CD4-positive, alpha-beta T cell treated with Interleukin-15 for 1 hour (primary cell): ENCODE measurements at regions not wholly inside any gene's neighbourhood (a gene's known extent, or its start where the extent isn't known, plus 50 kb on each side); places are given as distances from the start of the nearest gene placed in this dataset.
"Not testable (repeated sequence)": the region's sequence is repeated elsewhere in the genome, so short reads cannot be mapped to it uniquely, and the experiment has no call there.

Source experiments
- DNase-seq: peaks from one replicate; pipeline ENCODE4 v3.0.0-alpha.2; 2020

GRCh38 chr5:101611039-101611438 lies 685.0 kb downstream of the SLCO4C1 start:
- no peak for DNase-seq

- no peak for DNase-seq
Observed at GRCh38 chr5:101608322-101608721, 687.8 kb downstream of the SLCO4C1 start.

GRCh38 chr5:101605700-101606099 lies 690.4 kb downstream of the SLCO4C1 start:
- DNase-seq: no peak

GRCh38 chr5:101600614-101601013 lies 695.5 kb downstream of the SLCO4C1 start:
- no peak for DNase-seq

- DNase-seq: no peak
Observed at GRCh38 chr5:101590384-101590783, 687.3 kb upstream of the ST8SIA4 start.

- no peak for DNase-seq
Observed at GRCh38 chr5:101585366-101585765, 682.3 kb upstream of the ST8SIA4 start.

- no peak for DNase-seq
Observed at GRCh38 chr5:101580591-101580990, 677.5 kb upstream of the ST8SIA4 start.

- no peak for DNase-seq
Observed at GRCh38 chr5:101574017-101574416, 670.9 kb upstream of the ST8SIA4 start.

GRCh38 chr5:101561018-101561417 lies 657.9 kb upstream of the ST8SIA4 start:
- DNase-seq: no peak

GRCh38 chr5:101543780-101544179 lies 640.7 kb upstream of the ST8SIA4 start:
- DNase-seq: no peak

- no peak for DNase-seq
Observed at GRCh38 chr5:101539315-101539714, 636.2 kb upstream of the ST8SIA4 start.

GRCh38 chr5:101535626-101536025 lies 632.5 kb upstream of the ST8SIA4 start:
- no peak for DNase-seq

GRCh38 chr5:101534491-101535110 lies 631.5 kb upstream of the ST8SIA4 start:
- DNase-seq: no peak

- no peak for DNase-seq
Observed at GRCh38 chr5:101532430-101532829, 629.3 kb upstream of the ST8SIA4 start.

GRCh38 chr5:101531026-101531425 lies 627.9 kb upstream of the ST8SIA4 start:
- no peak for DNase-seq

- DNase-seq: not testable (repeated sequence)
Observed at GRCh38 chr5:101529094-101529493, 626.0 kb upstream of the ST8SIA4 start.

- DNase-seq: no peak
Observed at GRCh38 chr5:101520417-101520816, 617.3 kb upstream of the ST8SIA4 start.

- no peak for DNase-seq
Observed at GRCh38 chr5:101517795-101518194, 614.7 kb upstream of the ST8SIA4 start.

- DNase-seq: no peak
Observed at GRCh38 chr5:101515721-101516120, 612.6 kb upstream of the ST8SIA4 start.

- no peak for DNase-seq
Observed at GRCh38 chr5:101505891-101506570, 602.9 kb upstream of the ST8SIA4 start.

- no peak for DNase-seq
Observed at GRCh38 chr5:101482931-101483330, 579.8 kb upstream of the ST8SIA4 start.

GRCh38 chr5:101473483-101473882 lies 570.4 kb upstream of the ST8SIA4 start:
- no peak for DNase-seq

- DNase-seq: no peak
Observed at GRCh38 chr5:101461455-101461854, 558.4 kb upstream of the ST8SIA4 start.

GRCh38 chr5:101458587-101458986 lies 555.5 kb upstream of the ST8SIA4 start:
- no peak for DNase-seq

- DNase-seq: no peak
Observed at GRCh38 chr5:101455851-101456250, 552.8 kb upstream of the ST8SIA4 start.
